IPS-NIHi7 (cell line): ENCODE measurements at regions not wholly inside any gene's neighbourhood (a gene's known extent, or its start where the extent isn't known, plus 50 kb on each side); places are given as distances from the start of the nearest gene placed in this dataset.
"Not testable (repeated sequence)": the region's sequence is repeated elsewhere in the genome, so short reads cannot be mapped to it uniquely, and the experiment has no call there.

Source experiments
- DNase-seq: peaks from one replicate; pipeline ENCODE4 v3.0.0; 2012; ENCODE audit warnings: mixed read lengths; ENCODE audit errors: extremely low spot score

GRCh38 chr10:62498271-62498670, 124.1 kb downstream of the ZNF365 start:
- DNase-seq, result no peak

GRCh38 chr10:62500116-62500515, 125.9 kb downstream of the ZNF365 start:
- DNase-seq, result not testable (repeated sequence)

- no peak for DNase-seq
These were observed 127.4 kb downstream of the ZNF365 start for GRCh38 chr10:62501547-62501946.

DNA sequence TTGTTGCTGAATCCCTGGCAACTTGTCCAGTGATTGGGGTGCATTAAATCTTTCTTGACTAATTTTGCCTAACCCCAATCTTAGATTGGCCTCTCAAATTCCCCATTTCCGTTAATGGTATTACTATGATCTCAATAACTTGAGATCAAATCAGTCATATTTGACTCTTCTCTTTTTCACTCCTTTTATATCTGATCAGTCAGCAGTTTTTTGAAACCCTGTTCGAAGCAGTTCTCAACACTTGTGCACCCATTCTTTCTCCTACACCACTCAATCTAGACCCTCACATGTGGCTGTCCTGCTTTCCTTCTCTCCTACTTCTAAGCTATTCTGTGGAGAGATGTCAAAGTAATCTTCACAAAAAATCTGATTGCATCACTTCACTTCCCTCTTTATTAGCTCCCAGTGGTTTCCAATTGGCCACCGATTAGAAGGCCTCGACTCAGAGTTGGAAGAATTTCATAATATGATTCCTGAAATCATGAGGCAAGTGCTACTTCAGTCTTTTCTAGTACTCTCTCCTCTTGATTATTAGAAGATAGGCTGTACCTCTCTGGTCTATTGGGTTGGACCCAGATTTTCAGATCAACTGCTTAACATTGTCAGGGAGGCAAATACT, 128.9 kb downstream of the ZNF365 start:
- DNase-seq, result no peak

- DNase-seq, result no peak
These were observed 129.7 kb downstream of the ZNF365 start for GRCh38 chr10:62503872-62504271.

DNA sequence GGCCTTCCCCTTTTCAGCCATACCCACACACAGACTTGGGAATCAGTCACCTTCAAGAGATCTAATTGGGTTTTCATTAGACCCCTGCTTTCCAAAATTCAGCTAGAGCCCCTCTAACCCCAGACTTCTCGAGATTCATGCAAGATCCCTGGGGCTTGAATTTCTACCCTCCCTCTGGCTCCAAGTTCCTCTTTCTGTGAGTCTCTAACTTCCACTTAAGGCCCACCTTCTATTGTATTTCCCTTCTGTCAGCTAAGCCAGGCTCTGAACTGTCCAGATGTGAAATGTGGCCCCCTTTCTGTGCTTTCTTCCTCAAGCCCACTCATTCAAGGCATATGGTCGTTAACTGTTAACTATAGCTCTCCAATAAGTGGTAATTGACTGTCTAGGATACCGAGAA, 132.2 kb downstream of the ZNF365 start:
- DNase-seq, result no peak

DNA sequence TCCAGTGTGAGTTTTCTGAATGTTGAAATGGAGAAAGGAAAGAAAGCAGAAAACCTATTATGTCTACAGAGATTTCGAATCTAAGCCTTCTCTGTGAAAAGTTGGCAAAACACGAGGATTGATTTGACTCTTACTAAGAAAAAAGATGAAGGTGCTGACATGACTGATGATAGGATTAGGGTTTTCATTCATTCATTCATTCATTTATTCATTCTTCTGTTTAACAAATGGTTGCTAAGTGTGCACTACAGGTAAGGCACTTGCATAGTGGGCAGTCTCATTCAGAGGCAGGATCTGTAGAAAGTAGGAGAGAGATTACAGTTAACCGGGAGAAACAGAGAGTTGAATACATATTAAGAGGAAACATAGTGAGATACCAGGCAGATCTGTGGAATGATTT, 137.1 kb downstream of the ZNF365 start:
- DNase-seq, result no peak

GRCh38 chr10:62511656-62512055, 137.5 kb downstream of the ZNF365 start:
- DNase-seq, result no peak

DNA sequence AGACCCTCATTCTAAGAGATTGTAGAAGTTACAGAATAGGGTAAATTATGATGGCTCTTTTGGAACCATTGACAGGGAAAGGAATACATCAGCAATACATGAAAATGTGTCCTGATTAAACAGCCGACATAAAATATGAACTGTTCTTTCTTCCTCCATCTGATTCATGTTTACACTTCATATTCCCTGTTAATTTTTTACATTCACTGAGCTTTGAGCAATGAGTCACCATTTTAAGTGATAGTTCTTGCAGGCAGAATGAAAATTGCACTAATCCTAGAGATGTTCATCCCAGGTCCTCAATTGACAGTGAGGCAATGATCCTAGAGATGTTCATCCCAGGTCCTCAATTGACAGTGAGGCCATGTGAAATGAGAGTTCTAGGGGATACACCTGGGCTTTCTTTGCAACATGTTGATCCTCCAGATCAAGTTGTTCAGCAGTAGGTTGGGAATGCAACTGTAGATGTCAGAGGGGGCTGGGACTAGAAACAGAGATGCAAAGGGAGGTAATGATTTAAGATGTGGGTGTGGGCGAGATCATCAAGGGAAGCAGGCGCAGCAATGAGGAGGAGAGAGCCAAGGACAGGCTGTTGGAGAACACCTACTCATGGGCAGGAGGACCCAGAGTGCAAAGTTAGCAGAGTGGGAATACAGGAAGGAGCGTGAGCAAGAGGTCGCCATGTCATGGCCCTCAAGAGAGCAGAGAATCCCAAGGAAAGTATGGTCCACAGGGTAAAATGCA, 138.7 kb downstream of the ZNF365 start:
- DNase-seq, result no peak

GRCh38 chr10:62514079-62514693, 140.0 kb downstream of the ZNF365 start:
- DNase-seq, result peak; percentile 27

DNA sequence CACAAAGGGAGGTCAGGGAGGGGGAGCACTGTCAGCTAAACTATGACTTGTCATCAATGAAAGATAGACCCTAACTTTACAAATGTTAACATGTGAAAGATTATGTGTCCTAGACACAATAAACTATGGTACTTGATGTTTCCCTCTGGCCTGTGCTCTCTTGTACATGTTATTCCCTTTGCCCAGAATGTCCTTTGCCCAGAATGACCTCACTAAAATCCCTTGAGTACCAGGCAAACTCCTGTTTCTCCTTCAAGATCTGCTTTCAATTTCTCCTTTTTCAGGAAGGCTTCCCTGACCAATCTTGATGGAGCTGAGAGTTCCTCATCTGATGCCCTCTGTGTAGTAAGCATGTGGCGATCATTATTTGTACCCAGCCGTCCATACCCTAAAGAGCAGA, 143.1 kb downstream of the ZNF365 start:
- DNase-seq, result no peak

- DNase-seq, result no peak
These were observed 153.1 kb downstream of the ZNF365 start for GRCh38 chr10:62527019-62527827.

DNA sequence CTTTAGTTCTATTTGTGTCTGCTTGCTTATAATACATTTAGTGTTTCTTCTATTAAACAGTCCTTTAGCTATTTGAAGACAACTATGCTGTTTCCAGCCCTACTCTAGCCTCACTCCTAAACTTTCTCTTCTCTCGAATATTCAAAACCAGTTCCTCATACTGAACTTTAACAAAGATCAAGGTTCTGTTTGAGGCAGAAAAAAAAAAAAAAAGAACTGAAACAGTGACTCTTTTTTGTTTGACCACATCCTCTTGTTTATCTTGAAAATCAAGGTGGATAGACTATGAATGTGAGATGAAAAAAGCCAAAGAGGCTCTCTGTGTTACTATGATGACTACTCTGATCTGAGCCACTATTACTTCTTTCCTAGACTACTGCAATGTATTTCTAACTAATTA, 154.3 kb downstream of the ZNF365 start:
- DNase-seq, result no peak

DNA sequence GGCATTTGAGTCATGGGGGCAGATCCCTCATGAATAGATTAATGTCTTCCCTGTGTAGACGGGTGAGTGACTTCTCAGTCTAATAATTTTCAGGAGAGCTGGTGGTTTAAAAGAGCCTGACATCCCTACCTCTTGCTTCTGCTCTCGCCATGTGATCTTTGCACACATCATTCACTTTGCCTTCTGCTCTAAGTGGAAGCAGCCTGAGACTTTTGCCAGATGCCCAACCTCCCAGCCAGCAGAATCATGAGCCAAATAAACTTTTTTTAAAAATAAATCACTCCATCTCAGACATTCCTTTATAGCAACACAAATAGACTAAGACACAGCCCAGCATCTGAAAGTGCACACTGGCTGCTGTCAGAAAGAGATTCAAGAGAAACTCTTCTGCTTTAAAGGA, 155.2 kb downstream of the ZNF365 start:
- DNase-seq, result no peak

- no peak for DNase-seq
These were observed 159.9 kb downstream of the ZNF365 start for GRCh38 chr10:62534031-62534430.

- no peak for DNase-seq
These were observed 164.4 kb downstream of the ZNF365 start for GRCh38 chr10:62538606-62539005.

- no peak for DNase-seq
These were observed 166.2 kb downstream of the ZNF365 start for GRCh38 chr10:62540389-62540788.

- DNase-seq, result no peak
These were observed 167.6 kb downstream of the ZNF365 start for GRCh38 chr10:62541811-62542210.

- DNase-seq, result no peak
These were observed 169.6 kb downstream of the ZNF365 start for GRCh38 chr10:62543571-62544355.

- DNase-seq, result no peak
These were observed 171.2 kb downstream of the ZNF365 start for GRCh38 chr10:62545160-62546066.
